Hepatic stellate cell (primary cell): ENCODE measurements at regions not wholly inside any gene's neighbourhood (a gene's known extent, or its start where the extent isn't known, plus 50 kb on each side); places are given as distances from the start of the nearest gene placed in this dataset.

Experiments used
- DNase-seq: peaks from one replicate; pipeline ENCODE4 v3.0.0; 2011; ENCODE audit warnings: low spot score

DNA sequence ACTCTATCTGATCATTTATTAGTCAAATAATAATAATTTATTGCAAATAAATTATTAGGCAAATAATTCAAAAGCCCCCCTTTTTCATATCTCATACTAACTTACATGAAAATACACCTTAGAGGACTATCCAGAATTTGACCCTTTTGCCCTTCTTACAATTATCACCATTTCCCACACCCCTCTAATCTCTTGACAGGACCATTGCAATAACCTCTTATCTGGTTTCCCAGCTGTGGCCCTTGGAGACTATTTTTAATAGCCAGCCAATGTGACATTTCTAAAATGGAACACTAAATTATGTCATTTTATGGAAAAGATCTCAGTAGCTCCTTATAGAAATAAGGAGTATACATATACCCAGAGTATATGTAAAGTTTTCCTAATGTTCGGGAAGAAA lies 588.4 kb upstream of the COX7C start:
- DNase-seq, result no peak

DNA sequence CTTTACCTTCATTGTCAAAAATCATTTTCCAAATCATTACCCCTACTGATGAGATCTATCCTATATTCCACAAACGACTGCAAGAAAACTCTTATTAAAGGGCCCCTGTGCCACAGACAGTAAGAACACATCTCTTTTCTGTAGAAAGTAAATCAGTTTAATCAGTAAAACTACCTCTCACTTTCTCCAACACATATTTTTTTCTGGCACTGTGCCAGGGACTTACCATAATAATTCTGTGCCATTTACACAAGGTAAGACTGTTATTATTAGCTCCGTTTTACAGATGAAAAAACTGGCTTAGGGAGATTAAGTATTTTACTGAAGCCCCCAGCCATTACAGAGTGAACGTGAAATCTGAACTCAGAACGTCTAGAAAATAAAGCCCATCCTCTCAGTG lies 587.0 kb upstream of the COX7C start:
- no peak for DNase-seq

- no peak for DNase-seq
These were observed 579.2 kb upstream of the COX7C start for GRCh38 chr5:86038566-86038965.

GRCh38 chr5:86039351-86039750 lies 578.4 kb upstream of the COX7C start:
- no peak for DNase-seq

DNA sequence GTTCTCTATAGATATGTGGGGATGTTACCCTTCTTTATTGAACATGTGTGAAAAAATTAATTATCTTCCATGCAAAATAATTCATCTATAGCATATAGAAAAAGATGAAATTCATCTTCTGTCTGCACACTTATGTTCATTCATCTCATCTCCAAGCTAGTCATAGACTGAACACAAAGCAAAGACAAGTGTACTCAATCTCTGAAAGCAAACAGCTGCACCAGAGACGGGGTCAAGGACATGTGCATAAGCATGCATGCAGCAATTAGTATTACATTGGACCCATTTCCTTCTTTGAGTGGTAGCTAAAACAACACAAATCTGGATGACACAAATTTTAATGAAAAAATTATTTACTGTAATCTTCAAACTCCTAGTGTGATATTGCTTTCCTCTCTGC lies 547.0 kb upstream of the COX7C start:
- DNase-seq, result no peak

DNA sequence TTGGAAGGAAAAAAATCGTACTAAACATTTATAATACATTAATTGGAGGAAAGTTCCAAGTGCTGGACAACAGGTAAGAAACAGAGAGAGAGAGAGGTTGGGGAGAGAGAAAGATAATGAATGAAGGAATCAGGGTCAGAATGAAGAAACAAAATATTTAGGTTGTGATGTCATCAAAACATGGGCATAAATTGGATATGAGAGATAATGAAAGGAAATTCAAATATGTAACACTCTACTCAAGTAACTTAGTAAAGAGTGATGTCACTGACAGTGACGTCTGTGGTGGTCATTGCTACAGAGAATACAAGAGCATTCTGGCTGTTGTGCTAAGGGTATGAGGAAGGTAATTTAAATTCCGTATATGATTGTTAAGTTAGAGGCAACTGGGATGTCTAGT lies 543.4 kb upstream of the COX7C start:
- no peak for DNase-seq

- no peak for DNase-seq
These were observed 542.6 kb upstream of the COX7C start for GRCh38 chr5:86075139-86075538.

DNA sequence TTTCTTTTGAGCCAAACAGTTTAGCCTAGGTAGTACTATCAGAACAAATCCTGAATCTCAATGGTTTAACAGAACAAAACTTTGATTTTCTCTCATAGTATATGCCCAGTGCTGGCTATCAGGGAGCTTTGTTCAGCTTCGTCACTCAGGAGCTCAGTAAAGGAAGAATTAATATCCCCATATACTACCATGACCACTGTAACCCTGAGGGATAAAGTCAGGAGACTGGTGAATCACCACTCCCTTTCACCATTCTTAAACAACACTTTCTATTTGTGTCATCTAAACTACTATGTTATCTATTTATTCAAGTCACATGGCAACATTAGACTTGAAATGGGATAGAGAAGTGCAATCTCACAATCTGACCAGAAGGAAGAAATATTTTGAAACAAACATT lies 522.6 kb upstream of the COX7C start:
- no peak for DNase-seq

GRCh38 chr5:86101966-86102365 lies 515.8 kb upstream of the COX7C start:
- DNase-seq, result no peak

- DNase-seq, result no peak
These were observed 508.9 kb upstream of the COX7C start for GRCh38 chr5:86108825-86109224.

- no peak for DNase-seq
These were observed 505.5 kb upstream of the COX7C start for GRCh38 chr5:86112249-86112648.

DNA sequence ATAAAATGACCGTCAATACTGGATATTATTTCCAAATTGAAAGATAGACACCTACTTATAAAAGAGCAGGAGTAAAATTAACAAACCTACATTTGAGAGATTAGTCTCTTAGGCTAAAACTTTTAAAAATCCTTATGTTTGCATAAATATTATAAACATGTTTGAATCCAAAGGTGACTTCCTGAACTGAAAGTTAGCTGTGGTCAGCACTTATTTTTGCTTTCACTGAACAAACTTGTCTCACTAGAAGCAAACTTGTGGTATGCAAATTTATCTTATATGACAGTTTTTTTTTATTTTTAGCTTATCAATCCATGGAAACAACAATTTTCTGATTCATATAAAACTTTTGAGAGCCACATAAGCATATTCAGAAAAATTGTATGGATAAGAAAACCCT lies 502.6 kb upstream of the COX7C start:
- DNase-seq, result no peak

GRCh38 chr5:86118542-86118941 lies 499.2 kb upstream of the COX7C start:
- no peak for DNase-seq

DNA sequence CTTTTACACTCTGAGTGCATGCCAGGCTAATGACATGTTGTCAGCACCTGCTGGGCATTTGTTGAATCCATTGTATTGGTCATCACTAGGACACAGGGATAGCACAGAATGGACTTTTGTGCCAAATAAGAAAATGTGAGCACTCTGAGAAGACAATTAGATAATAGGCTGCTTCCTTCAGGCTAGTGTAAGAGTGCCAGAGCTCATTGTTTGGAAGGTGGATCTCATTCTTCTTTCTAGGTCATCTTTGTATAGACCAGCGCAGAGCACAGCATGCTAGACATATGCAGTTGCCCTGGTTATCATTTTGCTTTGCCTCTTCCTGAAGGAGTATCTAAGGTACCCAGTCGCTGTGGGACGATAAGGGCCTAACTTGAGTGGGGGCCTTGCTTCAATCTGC lies 493.4 kb upstream of the COX7C start:
- DNase-seq, result no peak

DNA sequence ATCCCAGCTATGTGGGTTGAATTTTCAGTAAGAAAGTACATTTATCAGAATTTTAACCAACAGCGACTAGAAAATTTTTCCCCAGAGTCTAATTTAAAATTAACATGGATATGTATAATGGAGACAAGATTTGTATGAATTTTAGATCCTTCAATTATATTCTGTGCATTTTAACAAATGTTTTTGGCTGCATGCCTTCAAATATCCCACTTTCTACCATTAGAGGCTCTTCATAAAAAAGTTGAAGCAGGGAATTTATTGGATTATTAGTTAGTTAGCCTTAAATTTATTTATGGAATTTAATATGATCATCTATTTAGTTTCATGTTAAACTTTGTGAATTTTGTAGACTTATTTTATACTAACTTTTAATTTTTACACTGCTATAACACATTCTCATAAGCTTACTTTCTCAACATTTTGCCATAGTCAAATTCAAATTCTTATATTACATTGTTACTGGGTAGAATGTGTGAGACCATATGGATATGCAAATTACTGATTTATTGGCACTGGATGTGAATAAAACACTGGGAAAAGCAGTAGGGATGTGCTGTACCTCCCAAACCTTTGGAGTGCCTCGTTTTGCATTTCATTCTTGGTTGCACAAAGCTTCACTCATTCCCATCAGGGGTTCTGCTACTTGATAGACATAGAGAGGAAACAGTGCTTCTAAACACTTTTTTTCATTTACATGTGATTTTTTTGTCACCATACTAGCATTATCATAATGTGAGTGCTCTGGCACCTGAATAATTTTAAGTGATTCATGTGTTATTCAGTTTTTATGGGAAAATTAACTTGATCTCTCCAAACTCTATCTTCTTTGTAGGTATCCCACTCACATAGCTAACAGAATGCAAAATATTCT lies 491.8 kb upstream of the COX7C start:
- DNase-seq, result no peak

DNA sequence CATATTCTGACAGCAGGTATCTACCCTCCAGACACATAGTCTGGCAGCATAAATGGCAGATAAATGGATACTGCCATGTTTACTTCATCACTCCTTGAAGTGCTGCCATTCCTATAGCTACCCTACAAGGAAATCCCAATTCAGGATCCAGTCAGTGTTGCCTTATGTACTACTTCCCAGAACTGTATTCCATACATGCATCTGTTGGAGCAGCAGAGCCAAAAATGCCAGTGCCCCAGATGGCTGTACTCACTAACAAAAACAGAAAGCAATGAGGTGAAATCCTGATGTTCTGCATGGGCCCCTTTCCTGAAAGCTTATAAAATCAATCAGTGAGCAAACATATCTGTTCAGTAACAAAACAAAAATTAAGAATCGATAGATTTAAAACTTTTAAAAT lies 490.0 kb upstream of the COX7C start:
- no peak for DNase-seq

GRCh38 chr5:86129009-86129408 lies 488.7 kb upstream of the COX7C start:
- no peak for DNase-seq

DNA sequence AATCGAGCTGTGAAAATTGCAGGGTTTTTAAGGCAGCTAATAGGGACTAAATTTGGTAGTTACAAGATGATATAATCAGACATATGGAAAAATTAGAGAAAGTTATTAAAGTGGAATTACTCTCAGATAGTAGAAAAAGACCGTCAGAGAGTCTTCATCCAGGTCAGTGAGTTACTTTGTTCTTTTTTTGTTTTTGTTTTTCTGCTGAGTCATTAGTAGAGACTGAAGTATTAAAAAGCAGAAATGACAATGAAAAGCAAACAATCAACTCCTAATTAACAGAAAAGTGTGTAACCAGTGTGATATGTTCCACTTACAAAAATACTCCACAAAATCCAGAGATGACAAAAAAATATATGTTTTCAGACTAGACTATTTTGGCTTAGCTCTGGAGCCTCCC lies 480.4 kb upstream of the COX7C start:
- no peak for DNase-seq

GRCh38 chr5:86143837-86144236 lies 473.9 kb upstream of the COX7C start:
- no peak for DNase-seq

DNA sequence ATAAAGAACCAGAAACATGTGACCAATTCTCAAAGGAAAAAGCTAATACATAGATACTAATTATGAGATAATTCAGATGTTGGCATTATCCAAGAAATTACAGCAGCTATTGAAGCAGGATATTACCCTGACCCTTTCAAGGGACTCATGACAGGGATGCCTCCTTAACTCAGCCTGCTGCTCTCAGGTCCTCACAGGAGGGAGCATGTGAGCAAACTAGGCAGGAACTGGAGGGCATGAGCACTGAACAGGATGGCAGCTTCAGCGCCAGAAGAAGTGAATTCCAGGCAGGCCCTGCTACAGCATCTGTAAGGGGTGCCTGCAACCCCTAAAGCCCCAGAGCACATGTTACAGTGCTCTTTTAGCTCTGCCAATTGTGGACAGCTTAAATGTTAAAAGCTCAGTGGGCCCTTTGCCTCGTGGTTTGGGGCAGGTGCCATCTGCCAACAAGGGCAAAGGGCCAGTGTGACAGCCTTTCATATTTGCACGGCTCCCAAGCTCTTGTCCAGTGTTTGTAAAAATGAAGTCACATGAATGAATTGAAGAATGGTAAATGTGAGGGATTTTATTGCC lies 464.7 kb upstream of the COX7C start:
- DNase-seq, result no peak

GRCh38 chr5:86155796-86156195 lies 461.9 kb upstream of the COX7C start:
- DNase-seq, result no peak

- no peak for DNase-seq
These were observed 447.5 kb upstream of the COX7C start for GRCh38 chr5:86170194-86170593.

DNA sequence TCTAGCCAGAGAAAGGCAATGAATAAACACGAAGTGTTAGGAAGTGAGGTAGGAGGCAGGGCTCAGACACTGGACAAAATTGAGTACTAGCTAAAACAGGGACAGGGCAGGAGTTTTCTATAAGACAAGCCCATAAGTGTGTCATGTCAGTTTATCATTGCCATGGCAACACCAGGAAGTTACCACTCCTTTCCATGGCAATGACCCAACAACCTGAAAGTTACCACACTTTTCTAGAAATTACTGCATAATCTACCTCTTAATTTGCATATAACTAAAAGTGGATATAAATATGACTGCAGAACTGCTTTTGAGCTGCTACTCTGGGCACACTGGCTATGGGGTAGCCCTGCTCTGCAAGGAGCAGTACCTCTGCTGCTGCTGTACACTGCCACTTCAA lies 442.5 kb upstream of the COX7C start:
- no peak for DNase-seq

DNA sequence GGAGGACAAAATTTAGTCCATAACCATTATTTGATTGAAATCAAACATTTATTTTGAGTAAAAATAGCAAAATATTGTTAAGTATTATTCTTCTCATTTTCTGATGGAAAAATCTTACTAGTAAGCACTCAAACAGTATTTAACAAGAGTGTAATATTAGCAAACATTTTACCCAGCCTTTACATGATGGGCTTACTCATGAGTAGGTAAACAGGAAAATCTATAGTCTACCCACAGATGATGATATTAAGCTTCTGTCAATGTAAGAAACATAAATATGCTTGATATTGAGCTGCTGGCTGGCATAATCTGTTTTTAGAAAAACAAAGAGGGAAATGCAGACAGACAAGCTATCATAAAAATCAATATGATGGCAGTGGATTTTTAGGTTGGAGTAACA lies 418.5 kb upstream of the COX7C start:
- DNase-seq, result no peak
